Right atrium auricular region (tissue), 2 donors: ENCODE measurements at regions not wholly inside any gene's neighbourhood (a gene's known extent, or its start where the extent isn't known, plus 50 kb on each side); places are given as distances from the start of the nearest gene placed in this dataset.

Experiments used
- DNase-seq: peaks from one replicate; pipeline ENCODE4 v3.0.0-alpha.2; 2019; ENCODE audit warnings: low spot score
- H3K27ac ChIP-seq, 2 donors: fragments of 200-600 bp; sonication (generic); 1 replicate in 1 of 2; 2 replicates in 1 of 2; pipeline ENCODE4 v1.5.1; 2016 to 2019
- H3K27me3 ChIP-seq, 2 donors: fragments of 200-600 bp; sonication (generic); one replicate each; pipeline versions ENCODE4 v1.5.1 to v1.6.0; 2017 to 2019
- H3K36me3 ChIP-seq: fragments of 200-600 bp; sonication (generic); one replicate; pipeline ENCODE4 v1.5.1; 2016
- H3K4me1 ChIP-seq, 2 donors: fragments of 200-600 bp; sonication (generic); one replicate each; pipeline versions ENCODE4 v1.5.1 to v1.6.0; 2017 to 2019
- H3K4me3 ChIP-seq, 2 donors: fragments of 200-600 bp; sonication (generic); 1 replicate in 1 of 2; 2 replicates in 1 of 2; pipeline ENCODE4 v1.5.1; 2017 to 2019; ENCODE audit warnings: mild to moderate bottlenecking in 1 of 2, moderate library complexity in 1 of 2
- H3K9me3 ChIP-seq, 2 donors: fragments of 200-600 bp; sonication (generic); one replicate each; pipeline ENCODE4 v1.5.1; 2019
- TF ChIP-seq, protein P1 (sequence below), 2 donors: fragments of 200-600 bp; sonication (generic); IDR thresholded peaks; one replicate each; pipeline ENCODE4 v1.5.1; 2019; ENCODE audit warnings: antibody characterized with exemption in 2 of 2

DNA sequence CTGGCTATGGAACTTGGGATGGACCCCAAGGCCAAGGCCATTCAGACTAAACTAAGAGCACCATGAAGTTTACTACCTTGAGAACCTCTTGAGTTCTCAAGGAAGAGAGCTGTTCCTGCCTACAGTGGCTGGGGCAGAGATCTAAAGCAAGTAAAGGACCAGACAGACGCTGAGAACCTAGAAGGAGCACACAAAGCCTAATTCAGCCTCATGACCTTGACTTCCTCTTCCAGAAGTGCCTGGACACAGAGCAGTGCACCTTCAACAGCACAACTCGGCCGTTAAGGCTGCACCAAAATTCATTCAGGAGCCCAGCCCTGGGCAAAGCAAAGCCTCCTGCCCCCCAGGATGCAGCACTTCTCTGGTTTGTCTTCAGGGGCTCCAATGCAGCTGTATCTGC lies 82.9 kb upstream of the AKIP1 start:
- DNase-seq, result no peak
- peaks cover 0 to 18% of the 10 kb centered on the region in 2 donors for H3K4me1 ChIP-seq
- no peaks in the 10 kb centered on the region for H3K9me3 ChIP-seq
- no peak overlapping the region for H3K27ac ChIP-seq
- H3K4me3 ChIP-seq, result no peak overlapping the region
- no peaks in the 10 kb centered on the region for H3K27me3 ChIP-seq
- TF ChIP-seq, protein P1, sequence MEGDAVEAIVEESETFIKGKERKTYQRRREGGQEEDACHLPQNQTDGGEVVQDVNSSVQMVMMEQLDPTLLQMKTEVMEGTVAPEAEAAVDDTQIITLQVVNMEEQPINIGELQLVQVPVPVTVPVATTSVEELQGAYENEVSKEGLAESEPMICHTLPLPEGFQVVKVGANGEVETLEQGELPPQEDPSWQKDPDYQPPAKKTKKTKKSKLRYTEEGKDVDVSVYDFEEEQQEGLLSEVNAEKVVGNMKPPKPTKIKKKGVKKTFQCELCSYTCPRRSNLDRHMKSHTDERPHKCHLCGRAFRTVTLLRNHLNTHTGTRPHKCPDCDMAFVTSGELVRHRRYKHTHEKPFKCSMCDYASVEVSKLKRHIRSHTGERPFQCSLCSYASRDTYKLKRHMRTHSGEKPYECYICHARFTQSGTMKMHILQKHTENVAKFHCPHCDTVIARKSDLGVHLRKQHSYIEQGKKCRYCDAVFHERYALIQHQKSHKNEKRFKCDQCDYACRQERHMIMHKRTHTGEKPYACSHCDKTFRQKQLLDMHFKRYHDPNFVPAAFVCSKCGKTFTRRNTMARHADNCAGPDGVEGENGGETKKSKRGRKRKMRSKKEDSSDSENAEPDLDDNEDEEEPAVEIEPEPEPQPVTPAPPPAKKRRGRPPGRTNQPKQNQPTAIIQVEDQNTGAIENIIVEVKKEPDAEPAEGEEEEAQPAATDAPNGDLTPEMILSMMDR (IDR thresholded peaks at IDR 0.05), result no peak
- H3K36me3 ChIP-seq, result no peaks in the 10 kb centered on the region

DNA sequence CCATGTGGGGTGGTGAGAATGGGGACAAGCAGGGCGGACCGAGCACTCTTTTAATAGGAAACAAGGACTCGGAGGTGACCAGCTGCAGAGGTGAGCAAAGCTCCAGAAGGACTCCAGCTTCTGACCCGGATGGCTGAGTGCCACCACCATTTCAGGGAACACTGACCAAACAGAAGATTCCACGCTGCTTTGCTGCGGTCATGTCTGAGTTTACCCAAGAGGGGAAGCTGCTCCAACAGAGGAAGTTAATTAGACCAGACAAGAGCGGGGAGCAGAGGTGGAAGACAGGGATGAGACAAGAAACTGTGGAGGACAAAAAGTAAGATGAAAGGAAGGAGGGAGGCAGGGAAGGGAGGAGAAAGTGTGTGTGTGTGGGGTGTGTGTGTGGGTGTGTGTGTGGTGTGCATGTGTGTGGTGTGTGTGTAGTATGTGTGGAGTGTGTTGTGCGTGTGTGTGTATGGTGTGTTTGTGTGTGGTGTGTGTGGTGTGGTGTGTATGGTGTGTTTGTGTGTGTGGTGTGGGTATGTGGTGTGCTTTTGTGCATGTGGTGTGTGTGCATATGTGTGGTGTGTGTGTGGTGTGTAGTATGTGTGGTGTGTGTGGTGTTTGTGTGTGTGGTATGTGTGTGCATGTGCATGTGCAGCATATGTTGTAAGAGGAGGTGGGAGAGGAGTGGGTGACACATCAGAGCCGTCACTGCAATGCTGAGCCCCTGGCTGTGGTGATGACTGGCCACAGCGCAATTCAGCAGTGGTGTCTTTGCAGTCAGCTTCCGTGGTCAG lies 82.2 kb upstream of the AKIP1 start:
- Histone ChIP-seq H3K36me3 (no peaks in the 10 kb centered on the region), H3K9me3 (no peaks in the 10 kb centered on the region), H3K27ac (no peak overlapping the region), H3K4me3 (no peak overlapping the region), H3K27me3 (no peaks in the 10 kb centered on the region), H3K4me1 (peaks cover 0 to 26% of the 10 kb centered on the region in 2 donors)
- TF ChIP-seq, protein P1 (IDR thresholded peaks at IDR 0.05), result no peak
- DNase-seq, result peak; percentile 44

DNA sequence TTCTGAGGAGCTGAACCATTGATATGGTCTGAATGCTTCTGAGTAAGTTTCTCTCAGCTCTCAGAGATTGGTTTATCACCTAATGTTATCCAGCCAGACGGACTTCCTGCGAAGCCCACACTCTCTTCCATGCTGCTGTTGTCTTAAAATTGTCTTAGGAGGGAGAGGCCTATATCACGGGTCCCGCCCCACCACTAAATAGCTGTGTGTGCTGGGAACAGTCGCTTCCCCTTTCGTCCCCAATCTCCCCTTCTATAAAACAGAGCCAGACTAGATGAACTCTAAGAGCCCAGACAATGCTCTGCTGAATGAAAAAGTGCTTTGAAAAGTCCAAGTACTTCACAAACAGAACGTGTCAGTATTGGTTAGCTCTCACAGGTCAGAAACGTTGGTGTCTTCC lies 81.4 kb upstream of the AKIP1 start:
- Histone ChIP-seq H3K27ac (no peak overlapping the region), H3K4me1 (peaks cover 0 to 29% of the 10 kb centered on the region in 2 donors), H3K4me3 (no peak overlapping the region), H3K27me3 (no peaks in the 10 kb centered on the region), H3K36me3 (no peaks in the 10 kb centered on the region), H3K9me3 (no peaks in the 10 kb centered on the region)
- peak; percentile 43 for DNase-seq
- TF ChIP-seq, protein P1 (IDR thresholded peaks at IDR 0.05), result no peak

DNA sequence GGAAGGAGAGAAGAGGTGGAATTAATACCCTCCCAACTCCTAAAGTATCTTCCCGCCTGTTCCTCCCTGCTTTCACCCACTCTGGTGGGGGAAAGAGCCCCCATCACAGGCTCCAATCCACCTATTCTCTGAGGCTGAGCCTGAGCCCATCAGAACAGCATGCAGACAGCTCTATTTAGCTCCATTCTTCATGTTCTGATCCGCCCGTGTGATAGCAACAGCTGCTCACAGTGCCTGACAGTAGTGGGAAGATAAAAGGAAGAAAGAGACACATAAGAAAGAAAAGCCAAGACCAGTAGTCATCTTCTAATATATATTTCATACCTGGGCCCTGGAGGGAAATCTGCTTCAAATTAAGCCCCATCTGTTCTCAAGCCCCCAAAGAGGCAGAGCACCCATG lies 80.3 kb upstream of the AKIP1 start:
- H3K4me3 ChIP-seq, result no peak overlapping the region
- no peaks in the 10 kb centered on the region for H3K9me3 ChIP-seq
- no peak overlapping the region for H3K27ac ChIP-seq
- H3K36me3 ChIP-seq, result no peaks in the 10 kb centered on the region
- DNase-seq, result no peak
- peaks cover 0 to 26% of the 10 kb centered on the region in 2 donors for H3K4me1 ChIP-seq
- TF ChIP-seq, protein P1 (IDR thresholded peaks at IDR 0.05), result no peak
- no peaks in the 10 kb centered on the region for H3K27me3 ChIP-seq

DNA sequence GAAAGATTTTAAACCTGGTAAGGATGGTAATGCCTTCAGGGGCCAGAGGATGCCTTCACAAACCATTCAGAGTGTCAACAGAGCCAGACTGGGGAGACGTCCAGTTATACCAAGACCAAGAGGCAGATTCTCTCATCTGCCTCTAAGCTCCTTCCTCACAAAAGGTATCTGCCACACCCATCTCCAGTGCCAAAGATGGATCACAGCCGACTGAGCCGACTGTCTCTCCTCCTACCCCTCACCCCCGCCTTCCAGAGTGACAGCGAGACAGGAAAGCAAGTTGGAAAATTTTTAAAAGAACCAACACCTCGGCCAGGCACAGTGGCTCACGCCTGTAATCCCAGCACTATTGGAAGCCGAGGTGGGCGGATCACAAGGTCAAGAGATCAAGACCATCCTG lies 79.1 kb upstream of the AKIP1 start:
- no peak overlapping the region for H3K27ac ChIP-seq
- DNase-seq, result no peak
- TF ChIP-seq, protein P1 (IDR thresholded peaks at IDR 0.05), result no peak
- peaks cover 0 to 18% of the 10 kb centered on the region in 2 donors for H3K4me1 ChIP-seq
- H3K4me3 ChIP-seq, result no peak overlapping the region
- no peaks in the 10 kb centered on the region for H3K36me3 ChIP-seq
- no peaks in the 10 kb centered on the region for H3K9me3 ChIP-seq
- no peaks in the 10 kb centered on the region for H3K27me3 ChIP-seq
